Mammary epithelial cell (primary cell): ENCODE measurements at regions not wholly inside any gene's neighbourhood (a gene's known extent, or its start where the extent isn't known, plus 50 kb on each side); places are given as distances from the start of the nearest gene placed in this dataset.

Experiments
- EZH2 ChIP-seq: IDR thresholded peaks from 2 replicates; pipeline ENCODE4 v1.6.1; 2012; ENCODE audit warnings: low read length, inconsistent platforms, borderline replicate concordance
- TF ChIP-seq, protein P1 (sequence below), 2 donors: IDR thresholded peaks in 1 of 2; conservative IDR thresholded peaks in 1 of 2; 2 replicates each; pipeline ENCODE4 v1.5.1; 2011 to 2012; ENCODE audit warnings: inconsistent platforms in 2 of 2, low read length in 2 of 2, mild to moderate bottlenecking in 2 of 2, control low read depth in 1 of 2, low read depth in 1 of 2; ENCODE audit not compliant: insufficient read depth in 1 of 2; ENCODE audit errors: extremely low read depth in 1 of 2

DNA sequence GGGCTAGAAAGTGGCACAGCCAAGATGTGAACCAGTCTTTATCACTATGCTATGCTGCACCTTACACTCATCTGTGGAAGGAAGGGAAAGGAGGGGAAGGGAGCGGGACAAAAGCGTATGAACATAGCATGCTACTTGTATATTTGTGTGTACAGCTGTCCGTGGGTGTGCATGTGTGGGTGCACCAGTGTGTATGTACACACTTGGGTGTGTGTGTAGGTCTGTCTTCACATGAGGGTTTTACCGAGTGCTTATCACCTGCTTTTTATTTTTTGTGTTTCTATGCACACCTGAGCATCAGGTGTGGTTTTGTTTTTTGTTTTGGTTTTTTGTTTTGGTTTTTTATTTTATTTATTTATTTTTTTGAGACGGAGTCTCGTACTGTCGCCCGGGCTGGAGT, 255.7 kb downstream of the RRAGC start:
- TF ChIP-seq, protein P1, sequence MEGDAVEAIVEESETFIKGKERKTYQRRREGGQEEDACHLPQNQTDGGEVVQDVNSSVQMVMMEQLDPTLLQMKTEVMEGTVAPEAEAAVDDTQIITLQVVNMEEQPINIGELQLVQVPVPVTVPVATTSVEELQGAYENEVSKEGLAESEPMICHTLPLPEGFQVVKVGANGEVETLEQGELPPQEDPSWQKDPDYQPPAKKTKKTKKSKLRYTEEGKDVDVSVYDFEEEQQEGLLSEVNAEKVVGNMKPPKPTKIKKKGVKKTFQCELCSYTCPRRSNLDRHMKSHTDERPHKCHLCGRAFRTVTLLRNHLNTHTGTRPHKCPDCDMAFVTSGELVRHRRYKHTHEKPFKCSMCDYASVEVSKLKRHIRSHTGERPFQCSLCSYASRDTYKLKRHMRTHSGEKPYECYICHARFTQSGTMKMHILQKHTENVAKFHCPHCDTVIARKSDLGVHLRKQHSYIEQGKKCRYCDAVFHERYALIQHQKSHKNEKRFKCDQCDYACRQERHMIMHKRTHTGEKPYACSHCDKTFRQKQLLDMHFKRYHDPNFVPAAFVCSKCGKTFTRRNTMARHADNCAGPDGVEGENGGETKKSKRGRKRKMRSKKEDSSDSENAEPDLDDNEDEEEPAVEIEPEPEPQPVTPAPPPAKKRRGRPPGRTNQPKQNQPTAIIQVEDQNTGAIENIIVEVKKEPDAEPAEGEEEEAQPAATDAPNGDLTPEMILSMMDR (conservative IDR thresholded peaks at IDR 0.05 in 1 of 2, IDR thresholded peaks at IDR 0.05 in 1 of 2; ENCODE audit: extremely low read depth in 1 of 2, insufficient read depth in 1 of 2, low read depth in 1 of 2, low read length in 2 of 2) = no peak
- TF ChIP-seq EZH2 = no peak
